Neuronal stem cell (in vitro differentiated cells): ENCODE measurements at regions not wholly inside any gene's neighbourhood (a gene's known extent, or its start where the extent isn't known, plus 50 kb on each side); places are given as distances from the start of the nearest gene placed in this dataset.

Experiments used
- DNase-seq: peaks from one replicate; pipeline ENCODE4 v3.0.0-alpha.2; 2013; ENCODE audit warnings: low spot score
- H2AFZ ChIP-seq: one replicate; pipeline ENCODE4 v1.6.1; 2013; ENCODE audit warnings: mild to moderate bottlenecking, low read length, inconsistent platforms
- H2AK5ac ChIP-seq: 2 replicates; pipeline ENCODE4 v1.6.1; 2013; ENCODE audit warnings: low read depth, mild to moderate bottlenecking, inconsistent platforms, low read length, moderate library complexity, mixed read lengths
- H2BK120ac ChIP-seq: 2 replicates; pipeline ENCODE4 v1.6.1; 2013; ENCODE audit warnings: low read depth, mild to moderate bottlenecking, inconsistent platforms, low read length, moderate library complexity, mixed read lengths
- H2BK12ac ChIP-seq: one replicate; pipeline ENCODE4 v1.6.1; 2013; ENCODE audit warnings: low read length, inconsistent platforms
- H2BK15ac ChIP-seq: 2 replicates; pipeline ENCODE4 v1.6.1; 2013; ENCODE audit warnings: mild to moderate bottlenecking, low read length, inconsistent platforms, mixed read lengths
- H2BK5ac ChIP-seq: one replicate; pipeline ENCODE4 v1.6.1; 2013; ENCODE audit warnings: inconsistent platforms, mild to moderate bottlenecking, low read length, moderate library complexity
- H3K14ac ChIP-seq: one replicate; pipeline ENCODE4 v1.6.1; 2013; ENCODE audit warnings: low read length, inconsistent platforms
- H3K18ac ChIP-seq: 2 replicates; pipeline ENCODE4 v1.6.1; 2013; ENCODE audit warnings: low read length, inconsistent platforms
- H3K23ac ChIP-seq: 2 replicates; pipeline ENCODE4 v1.6.1; 2013; ENCODE audit warnings: low read depth, mild to moderate bottlenecking, mixed read lengths, low read length, inconsistent platforms; ENCODE audit not compliant: poor library complexity
- H3K27ac ChIP-seq: replicated peaks from 3 replicates; pipeline ENCODE4 v1.5.1; 2013; ENCODE audit warnings: low read length, inconsistent platforms
- H3K27me3 ChIP-seq, 3 experiments: 2 replicates each; pipeline ENCODE4 v1.6.1; 2013; ENCODE audit warnings: low read length in 3 of 3, mild to moderate bottlenecking in 2 of 3, inconsistent platforms in 1 of 3, low read depth in 1 of 3, mixed read lengths in 1 of 3, moderate library complexity in 1 of 3; ENCODE audit not compliant: control insufficient read depth in 3 of 3, insufficient read depth in 3 of 3
- H3K36me3 ChIP-seq, 2 donors: replicated peaks in 1 of 2; 2 replicates each; pipeline ENCODE4 v1.6.1; 2013; ENCODE audit warnings: low read length in 2 of 2; ENCODE audit not compliant: control insufficient read depth in 2 of 2, insufficient read depth in 2 of 2
- H3K4ac ChIP-seq: 2 replicates; pipeline ENCODE4 v1.6.1; 2013; ENCODE audit warnings: inconsistent platforms, mild to moderate bottlenecking, low read length, moderate library complexity
- H3K4me1 ChIP-seq, 2 donors: 1 replicate in 1 of 2; 2 replicates in 1 of 2; pipeline ENCODE4 v1.6.1; 2013; ENCODE audit warnings: low read length in 2 of 2, low read depth in 1 of 2; ENCODE audit not compliant: control insufficient read depth in 2 of 2, insufficient read depth in 1 of 2
- H3K4me2 ChIP-seq: one replicate; pipeline ENCODE4 v1.6.1; 2013; ENCODE audit warnings: mild to moderate bottlenecking, low read length, inconsistent platforms; ENCODE audit not compliant: insufficient read depth, poor library complexity, severe bottlenecking
- H3K4me3 ChIP-seq, 2 donors: 2 replicates each; pipeline ENCODE4 v1.5.1; 2013; ENCODE audit warnings: low read length in 2 of 2, mild to moderate bottlenecking in 2 of 2, inconsistent platforms in 1 of 2, moderate library complexity in 1 of 2
- H3K79me1 ChIP-seq: one replicate; pipeline ENCODE4 v1.6.1; 2013; ENCODE audit warnings: low read depth, mild to moderate bottlenecking, inconsistent platforms, low read length, moderate library complexity
- H3K9ac ChIP-seq: one replicate; pipeline ENCODE4 v1.6.1; 2013; ENCODE audit warnings: mild to moderate bottlenecking, low read depth, low read length, inconsistent platforms; ENCODE audit not compliant: poor library complexity
- H3K9me3 ChIP-seq, 2 donors: replicated peaks in 1 of 2; 2 replicates each; pipeline versions ENCODE3 to v1.6.1; 2013; ENCODE audit warnings: low read length in 2 of 2, mild to moderate bottlenecking in 2 of 2, inconsistent platforms in 1 of 2, low read depth in 1 of 2, mixed read lengths in 1 of 2, moderate library complexity in 1 of 2; ENCODE audit not compliant: control insufficient read depth in 2 of 2, insufficient read depth in 1 of 2
- H4K8ac ChIP-seq: one replicate; pipeline ENCODE4 v1.6.1; 2013; ENCODE audit warnings: low read depth, mild to moderate bottlenecking, inconsistent platforms, low read length, moderate library complexity
- H4K91ac ChIP-seq: one replicate; pipeline ENCODE4 v1.6.1; 2013; ENCODE audit warnings: low read length, low read depth, mild to moderate bottlenecking, inconsistent platforms; ENCODE audit not compliant: poor library complexity
- WGBS, 2 donors: extraction: QIAGEN DNeasy Blood & Tissue Kit; methylation state at CpG; one replicate each; pipeline ENCODE4 v1.1.7; 2013; ENCODE audit warnings: missing lambda C conversion rate in 2 of 2, mixed read lengths in 1 of 2; ENCODE audit not compliant: insufficient read length in 2 of 2, insufficient replicate concordance in 1 of 2; ENCODE audit errors: extremely low coverage in 2 of 2; 5-methylcytosine and 5-hydroxymethylcytosine counted together

DNA sequence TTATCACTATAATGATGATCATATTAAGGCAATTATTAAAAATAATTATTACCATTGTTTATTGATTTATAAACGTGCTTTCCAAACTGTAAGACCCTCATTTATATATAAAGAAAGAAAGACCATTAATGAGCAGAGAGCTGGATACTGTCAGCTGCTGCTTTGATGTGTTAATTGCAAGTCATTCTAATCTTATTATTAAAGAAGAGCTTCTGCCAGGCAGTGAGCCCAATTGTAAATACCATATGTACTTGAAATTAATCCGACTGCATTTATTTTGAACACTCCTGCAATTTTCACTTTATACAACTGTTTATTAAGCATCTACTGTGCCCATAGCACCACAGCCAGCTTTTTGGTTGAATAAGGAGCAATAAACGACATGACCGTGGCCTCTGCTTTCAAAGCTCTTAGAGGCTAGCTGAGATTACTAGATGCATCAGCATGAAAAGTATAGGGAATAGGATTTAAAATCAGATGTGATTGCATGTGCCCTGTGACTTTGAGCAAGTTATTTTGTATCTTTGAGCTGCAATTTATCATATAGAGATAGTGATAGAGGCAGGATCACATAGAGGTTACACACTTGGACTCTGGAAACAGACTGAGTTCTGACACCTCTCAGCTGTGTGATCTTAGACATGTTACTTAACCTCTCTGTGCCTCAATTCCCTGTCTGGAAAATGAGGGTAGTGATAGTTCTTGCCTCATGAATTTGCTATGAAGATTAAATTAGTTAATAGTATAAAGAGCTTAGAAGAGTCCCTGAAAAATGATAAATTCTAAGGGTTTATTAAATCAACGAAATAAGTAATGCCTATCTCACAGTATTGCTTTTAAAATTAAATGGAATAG, 83.4 kb downstream of the MYCN start:
- WGBS, 2 donors = no CpG with 5 or more reads among the region's 5 CpGs

GRCh38 chr2:16022548-16023240, 82.3 kb downstream of the MYCN start:
- Histone ChIP-seq H3K27ac (no peak overlapping the region), H2AFZ (no peak overlapping the region), H3K4ac (no peak overlapping the region), H3K27me3 (peaks cover 0 to 6% (median 0%) of the 10 kb centered on the region in 3 experiments), H4K91ac (no peak overlapping the region), H4K8ac (no peak overlapping the region), H2BK12ac (no peak overlapping the region), H2BK15ac (no peak overlapping the region), H3K18ac (no peak overlapping the region), H3K14ac (no peak overlapping the region), H3K79me1 (no peaks in the 10 kb centered on the region), H3K23ac (no peak overlapping the region), H3K4me1 (peaks cover 10 to 16% of the 10 kb centered on the region in 2 donors), H3K9me3 (no peaks in the 10 kb centered on the region), H3K9ac (no peak overlapping the region), H3K36me3 (no peaks in the 10 kb centered on the region), H2AK5ac (no peak overlapping the region), H2BK120ac (no peak overlapping the region), H3K4me2 (no peak overlapping the region), H2BK5ac (no peak overlapping the region), H3K4me3 (no peak overlapping the region)
- no CpG with 5 or more reads among the region's 6 CpGs for WGBS, 2 donors
- DNase-seq = no peak

More for the DNA sequence above, 83.4 kb downstream of the MYCN start:
- no peak overlapping the region for H4K91ac ChIP-seq
- peaks cover 0 to 12% (median 0%) of the 10 kb centered on the region in 3 experiments for H3K27me3 ChIP-seq
- no peak overlapping the region for H4K8ac ChIP-seq
- H2AK5ac ChIP-seq = no peak overlapping the region
- H3K4me2 ChIP-seq = no peak overlapping the region
- H2AFZ ChIP-seq = no peak overlapping the region
- no peak overlapping the region for H2BK120ac ChIP-seq
- H3K23ac ChIP-seq = no peak overlapping the region
- H3K36me3 ChIP-seq = no peaks in the 10 kb centered on the region
- H3K4me1 ChIP-seq = peaks cover 12 to 20% of the 10 kb centered on the region in 2 donors
- H2BK15ac ChIP-seq = no peak overlapping the region
- no peak overlapping the region for H3K14ac ChIP-seq
- H2BK12ac ChIP-seq = no peak overlapping the region
- no peak overlapping the region for H3K27ac ChIP-seq
- no peak overlapping the region for H3K18ac ChIP-seq
- H2BK5ac ChIP-seq = no peak overlapping the region
- H3K4ac ChIP-seq = no peak overlapping the region
- no peaks in the 10 kb centered on the region for H3K9me3 ChIP-seq
- no peak overlapping the region for H3K4me3 ChIP-seq
- H3K79me1 ChIP-seq = no peaks in the 10 kb centered on the region
- no peak for DNase-seq
- no peak overlapping the region for H3K9ac ChIP-seq

GRCh38 chr2:16021611-16022363, 81.4 kb downstream of the MYCN start:
- Histone ChIP-seq H2BK5ac (no peak overlapping the region), H2BK15ac (no peak overlapping the region), H3K18ac (no peak overlapping the region), H4K8ac (no peak overlapping the region), H3K23ac (no peak overlapping the region), H3K9ac (no peak overlapping the region), H3K14ac (no peak overlapping the region), H3K27me3 (peaks cover 0 to 6% (median 0%) of the 10 kb centered on the region in 3 experiments), H2BK12ac (no peak overlapping the region), H2AK5ac (no peak overlapping the region), H2BK120ac (no peak overlapping the region), H3K27ac (no peak overlapping the region), H3K36me3 (no peaks in the 10 kb centered on the region), H2AFZ (no peak overlapping the region), H4K91ac (no peak overlapping the region), H3K4me1 (peaks cover 8 to 12% of the 10 kb centered on the region in 2 donors), H3K4me3 (no peak overlapping the region), H3K4me2 (no peak overlapping the region), H3K4ac (no peak overlapping the region), H3K79me1 (no peaks in the 10 kb centered on the region), H3K9me3 (no peaks in the 10 kb centered on the region)
- WGBS, 2 donors = no CpG with 5 or more reads among the region's 4 CpGs
- no peak for DNase-seq
